ENCODE measurements at regions not wholly inside any gene's neighbourhood (a gene's known extent, or its start where the extent isn't known, plus 50 kb on each side); places are given as distances from the start of the nearest gene placed in this dataset.

DNA sequence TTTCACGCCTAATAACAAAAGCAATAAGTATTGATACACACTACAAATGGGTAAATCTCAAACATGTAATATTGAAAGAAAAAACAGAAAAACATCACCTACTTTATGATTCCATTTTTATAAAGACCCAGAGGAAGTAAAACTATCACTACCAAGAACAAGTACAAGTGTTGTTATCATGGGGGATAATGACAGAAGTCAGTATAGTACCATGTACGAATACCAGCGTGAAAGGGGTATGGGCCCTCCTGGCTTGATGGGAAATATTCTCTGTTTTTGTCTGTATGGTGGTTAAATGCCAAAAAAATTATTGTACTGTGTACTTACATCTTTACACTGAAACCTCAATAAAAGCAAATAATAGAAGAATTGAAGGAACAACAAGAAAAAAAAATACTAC is 665.7 kb downstream of the TMEM182 start:
- TF ChIP-seq, protein P1, sequence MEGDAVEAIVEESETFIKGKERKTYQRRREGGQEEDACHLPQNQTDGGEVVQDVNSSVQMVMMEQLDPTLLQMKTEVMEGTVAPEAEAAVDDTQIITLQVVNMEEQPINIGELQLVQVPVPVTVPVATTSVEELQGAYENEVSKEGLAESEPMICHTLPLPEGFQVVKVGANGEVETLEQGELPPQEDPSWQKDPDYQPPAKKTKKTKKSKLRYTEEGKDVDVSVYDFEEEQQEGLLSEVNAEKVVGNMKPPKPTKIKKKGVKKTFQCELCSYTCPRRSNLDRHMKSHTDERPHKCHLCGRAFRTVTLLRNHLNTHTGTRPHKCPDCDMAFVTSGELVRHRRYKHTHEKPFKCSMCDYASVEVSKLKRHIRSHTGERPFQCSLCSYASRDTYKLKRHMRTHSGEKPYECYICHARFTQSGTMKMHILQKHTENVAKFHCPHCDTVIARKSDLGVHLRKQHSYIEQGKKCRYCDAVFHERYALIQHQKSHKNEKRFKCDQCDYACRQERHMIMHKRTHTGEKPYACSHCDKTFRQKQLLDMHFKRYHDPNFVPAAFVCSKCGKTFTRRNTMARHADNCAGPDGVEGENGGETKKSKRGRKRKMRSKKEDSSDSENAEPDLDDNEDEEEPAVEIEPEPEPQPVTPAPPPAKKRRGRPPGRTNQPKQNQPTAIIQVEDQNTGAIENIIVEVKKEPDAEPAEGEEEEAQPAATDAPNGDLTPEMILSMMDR (IDR thresholded peaks at IDR 0.05; ENCODE audit: low read depth, low read length), result no peak
- no peak overlapping the region for H3K4me3 ChIP-seq (replicated peaks in 1 of 2; ENCODE audit: low read depth in 2 of 2, low read length in 2 of 2)
- DNase-seq (ENCODE audit: low read depth in 2 of 2), result no peak

DNA sequence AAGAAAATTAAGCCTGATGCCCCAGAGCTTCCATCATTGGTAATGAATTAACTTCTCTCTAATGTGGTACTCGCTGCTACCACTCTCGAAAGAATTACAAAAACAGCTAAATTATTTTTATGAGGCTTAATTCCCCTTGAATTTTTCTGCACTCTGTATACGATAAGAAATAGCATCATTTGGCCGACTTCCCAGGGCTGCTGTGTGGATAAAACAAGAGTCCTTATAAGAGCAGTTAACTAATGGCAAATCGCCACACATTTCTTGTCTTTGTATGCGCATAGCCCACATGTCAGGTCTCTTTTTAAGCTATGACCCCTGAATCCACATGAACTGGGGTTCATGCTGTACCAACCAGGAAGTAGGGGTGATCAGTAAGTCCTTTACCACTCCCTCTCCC is 668.4 kb downstream of the TMEM182 start:
- H3K4me3 ChIP-seq (replicated peaks in 1 of 2; ENCODE audit: low read depth in 2 of 2, low read length in 2 of 2), result no peak overlapping the region
- TF ChIP-seq, protein P1 (IDR thresholded peaks at IDR 0.05; ENCODE audit: low read depth, low read length), result no peak
- DNase-seq (ENCODE audit: low read depth in 2 of 2), result no peak

DNA sequence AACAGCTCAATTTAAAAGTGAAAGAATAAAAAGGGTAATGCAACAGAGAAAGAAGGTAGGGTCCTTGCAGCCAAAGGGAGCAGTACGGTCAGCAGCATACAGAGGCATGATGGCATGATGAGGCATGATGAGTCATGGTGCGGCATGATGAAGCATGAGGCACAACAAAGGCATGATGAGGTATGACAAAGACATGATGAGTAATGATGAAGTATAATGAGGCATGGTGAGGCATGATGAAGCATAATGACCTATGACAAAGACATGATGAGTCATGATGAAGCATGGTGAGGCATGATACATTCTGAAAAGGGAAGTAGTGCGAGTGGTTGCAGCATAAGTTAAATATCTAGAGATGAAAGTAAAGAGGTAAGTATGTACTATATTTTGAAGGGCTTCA is 673.2 kb downstream of the TMEM182 start:
- DNase-seq (ENCODE audit: low read depth in 2 of 2), result peak in 1 of 2 donors; percentile 33
- TF ChIP-seq, protein P1 (IDR thresholded peaks at IDR 0.05; ENCODE audit: low read depth, low read length), result no peak
- no peak overlapping the region for H3K4me3 ChIP-seq (replicated peaks in 1 of 2; ENCODE audit: low read depth in 2 of 2, low read length in 2 of 2)

DNA sequence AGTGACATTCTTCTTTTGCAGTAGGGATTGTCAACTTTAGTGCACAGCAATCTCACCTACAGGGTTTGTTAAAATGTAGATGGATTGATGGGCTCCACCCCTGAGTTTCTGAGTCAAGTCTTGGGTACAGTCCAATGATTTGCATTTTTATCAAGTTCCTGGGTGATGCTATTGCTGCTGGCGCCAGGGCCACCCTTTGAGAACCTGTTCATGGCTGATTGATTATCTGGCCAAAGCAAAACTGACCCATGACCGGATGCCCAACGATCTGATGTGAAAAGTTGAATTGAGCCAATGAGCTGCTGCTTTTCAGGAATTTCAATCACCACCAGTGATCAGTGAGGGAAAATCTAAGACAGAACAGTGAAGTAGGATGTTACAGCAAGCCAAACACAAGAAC is 675.3 kb downstream of the TMEM182 start:
- DNase-seq (ENCODE audit: low read depth in 2 of 2), result no peak
- no peak overlapping the region for H3K4me3 ChIP-seq (replicated peaks in 1 of 2; ENCODE audit: low read depth in 2 of 2, low read length in 2 of 2)
- TF ChIP-seq, protein P1 (IDR thresholded peaks at IDR 0.05; ENCODE audit: low read depth, low read length), result no peak

DNA sequence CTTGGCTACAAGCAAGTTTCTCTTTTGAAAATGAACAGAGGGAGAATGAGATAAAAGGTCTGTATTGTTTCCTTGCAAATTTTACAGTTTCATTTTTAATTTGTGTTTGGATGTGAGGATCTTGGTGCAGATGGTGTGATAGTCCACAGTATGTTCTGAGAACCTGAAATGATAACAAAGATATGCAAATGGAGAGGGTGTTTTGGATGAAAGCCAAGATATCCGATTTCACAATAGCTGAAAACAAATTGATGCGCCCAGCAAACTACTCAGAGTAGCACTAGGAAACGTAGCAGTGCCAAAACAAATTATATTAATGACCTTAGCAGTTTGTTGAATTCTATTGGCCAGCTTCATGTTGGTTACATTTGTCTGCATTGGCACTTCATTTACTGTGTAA is 683.5 kb downstream of the TMEM182 start:
- H3K4me3 ChIP-seq (replicated peaks in 1 of 2; ENCODE audit: low read depth in 2 of 2, low read length in 2 of 2), result no peak overlapping the region
- TF ChIP-seq, protein P1 (IDR thresholded peaks at IDR 0.05; ENCODE audit: low read depth, low read length), result no peak

DNA sequence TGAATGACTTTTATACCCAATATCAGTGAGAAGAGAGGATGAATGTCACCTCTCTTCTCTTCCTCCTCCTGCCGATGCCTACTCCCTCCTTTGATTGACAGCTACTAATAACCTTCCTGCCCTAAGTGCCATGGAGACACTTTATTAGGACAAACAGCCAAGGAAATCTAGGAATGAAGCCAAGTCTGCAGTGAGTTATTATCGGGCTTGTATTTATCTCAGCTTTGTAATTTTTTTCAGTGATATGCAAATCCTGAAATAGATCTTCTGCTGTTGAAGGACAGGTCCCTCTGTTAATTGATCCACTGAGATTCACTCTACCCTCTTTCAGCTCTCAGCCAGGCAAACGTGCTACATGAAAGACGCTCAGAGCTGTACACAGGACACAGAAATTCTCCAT is 686.7 kb downstream of the TMEM182 start:
- no peak overlapping the region for H3K4me3 ChIP-seq (replicated peaks in 1 of 2; ENCODE audit: low read depth in 2 of 2, low read length in 2 of 2)
- TF ChIP-seq, protein P1 (IDR thresholded peaks at IDR 0.05; ENCODE audit: low read depth, low read length), result no peak
- no peak for DNase-seq (ENCODE audit: low read depth in 2 of 2)

More for the DNA sequence above, 683.5 kb downstream of the TMEM182 start:
- no peak for DNase-seq (ENCODE audit: low read depth in 2 of 2)

DNA sequence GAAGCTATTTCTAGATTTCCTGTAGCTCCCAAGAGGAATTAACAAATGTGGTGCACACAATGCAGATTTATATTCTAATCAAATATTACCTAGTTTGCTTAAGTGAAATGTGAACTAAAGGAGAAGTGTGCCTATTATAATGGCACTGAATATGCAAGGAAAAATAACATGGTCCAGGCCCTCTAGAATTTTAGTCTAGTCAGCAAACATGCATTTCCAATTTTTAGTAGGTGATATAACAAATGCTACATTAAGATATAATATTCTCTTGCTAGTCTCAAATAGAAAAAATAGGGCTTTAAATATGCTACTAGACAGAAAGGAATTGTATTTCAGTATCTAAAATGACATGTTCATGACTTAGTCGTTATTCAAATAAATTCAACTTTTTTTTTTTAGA is 689.5 kb downstream of the TMEM182 start:
- H3K4me3 ChIP-seq (replicated peaks in 1 of 2; ENCODE audit: low read depth in 2 of 2, low read length in 2 of 2), result no peak overlapping the region
- TF ChIP-seq, protein P1 (IDR thresholded peaks at IDR 0.05; ENCODE audit: low read depth, low read length), result no peak
- DNase-seq (ENCODE audit: low read depth in 2 of 2), result no peak
